ENCODE measurements at regions not wholly inside any gene's neighbourhood (a gene's known extent, or its start where the extent isn't known, plus 50 kb on each side); places are given as distances from the start of the nearest gene placed in this dataset.

DNA sequence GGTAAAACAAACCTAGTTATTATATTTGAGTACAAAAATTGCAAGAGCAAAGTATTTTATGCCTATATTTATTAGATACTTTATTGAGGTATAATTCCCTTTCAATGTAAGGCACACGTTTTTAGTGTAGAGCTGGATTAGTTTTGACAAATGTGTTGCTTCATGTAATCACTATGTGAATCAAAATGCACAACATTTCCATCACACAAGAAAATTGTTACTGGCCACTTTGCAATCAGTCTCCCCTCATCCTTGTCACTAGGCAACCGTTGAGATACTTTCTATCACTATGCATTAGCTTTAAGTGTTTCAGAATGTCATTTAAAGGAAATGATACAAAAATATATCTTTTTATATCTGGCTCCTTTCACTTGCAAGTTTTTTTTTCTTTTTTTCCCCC, 531.0 kb downstream of the CCER1 start:
- no peaks in the 10 kb centered on the region for H3K9me3 ChIP-seq
- 47 to 64% (median 53%) methylated on average over 2 of the region's 2 CpGs for WGBS, 5 donors
- intact Hi-C loops (cut with DNase I; ENCODE audit: low total_unique reads), result no loop called here
- H3K36me3 ChIP-seq, result no peaks in the 10 kb centered on the region
- H3K4me1 ChIP-seq, result no peaks in the 10 kb centered on the region
- H3K27me3 ChIP-seq, result no peaks in the 10 kb centered on the region
- no peak for TF ChIP-seq EP300 (IDR thresholded peaks at IDR 0.05)
- TF ChIP-seq POLR2AphosphoS5 (IDR thresholded peaks at IDR 0.05), result no peak
- TF ChIP-seq, protein P1, sequence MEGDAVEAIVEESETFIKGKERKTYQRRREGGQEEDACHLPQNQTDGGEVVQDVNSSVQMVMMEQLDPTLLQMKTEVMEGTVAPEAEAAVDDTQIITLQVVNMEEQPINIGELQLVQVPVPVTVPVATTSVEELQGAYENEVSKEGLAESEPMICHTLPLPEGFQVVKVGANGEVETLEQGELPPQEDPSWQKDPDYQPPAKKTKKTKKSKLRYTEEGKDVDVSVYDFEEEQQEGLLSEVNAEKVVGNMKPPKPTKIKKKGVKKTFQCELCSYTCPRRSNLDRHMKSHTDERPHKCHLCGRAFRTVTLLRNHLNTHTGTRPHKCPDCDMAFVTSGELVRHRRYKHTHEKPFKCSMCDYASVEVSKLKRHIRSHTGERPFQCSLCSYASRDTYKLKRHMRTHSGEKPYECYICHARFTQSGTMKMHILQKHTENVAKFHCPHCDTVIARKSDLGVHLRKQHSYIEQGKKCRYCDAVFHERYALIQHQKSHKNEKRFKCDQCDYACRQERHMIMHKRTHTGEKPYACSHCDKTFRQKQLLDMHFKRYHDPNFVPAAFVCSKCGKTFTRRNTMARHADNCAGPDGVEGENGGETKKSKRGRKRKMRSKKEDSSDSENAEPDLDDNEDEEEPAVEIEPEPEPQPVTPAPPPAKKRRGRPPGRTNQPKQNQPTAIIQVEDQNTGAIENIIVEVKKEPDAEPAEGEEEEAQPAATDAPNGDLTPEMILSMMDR (IDR thresholded peaks at IDR 0.05), result no peak
- TF ChIP-seq POLR2A (IDR thresholded peaks at IDR 0.05), result no peak
- DNase-seq, result peak in 1 of 2 donors; percentile 10
- H3K4me3 ChIP-seq, result no peak overlapping the region
- H3K27ac ChIP-seq, result no peak overlapping the region

DNA sequence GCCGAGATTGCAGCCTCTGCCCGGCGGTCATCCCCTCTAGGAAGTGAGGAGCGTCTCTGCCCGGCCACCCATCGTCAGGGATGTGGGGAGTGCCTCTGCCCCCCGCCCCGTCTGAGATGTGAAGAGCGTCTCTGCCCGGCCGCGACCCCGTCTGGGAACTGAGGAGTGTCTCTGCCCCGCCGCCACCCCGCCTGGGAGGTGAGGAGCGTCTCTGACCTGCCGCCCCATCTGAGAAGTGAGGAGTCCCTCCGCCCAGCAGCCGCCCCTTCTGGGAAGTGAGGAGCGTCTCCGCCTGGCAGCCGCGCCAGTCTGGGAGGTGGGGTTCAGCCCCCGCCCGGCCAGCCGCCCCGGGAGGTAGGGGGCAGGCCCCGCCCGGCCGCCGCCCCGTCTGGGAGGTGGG, 544.0 kb downstream of the CCER1 start:
- 88 to 99% (median 97%) methylated on average over 8 to 33 of the region's 33 CpGs for WGBS, 5 donors
- no peak overlapping the region for H3K27ac ChIP-seq
- TF ChIP-seq, protein P1 (IDR thresholded peaks at IDR 0.05), result no peak
- no peaks in the 10 kb centered on the region for H3K4me1 ChIP-seq
- intact Hi-C loops (cut with DNase I; ENCODE audit: low total_unique reads), result no loop called here
- H3K36me3 ChIP-seq, result no peaks in the 10 kb centered on the region
- H3K4me3 ChIP-seq, result no peak overlapping the region
- no peak for DNase-seq
- H3K27me3 ChIP-seq, result no peaks in the 10 kb centered on the region
- H3K9me3 ChIP-seq, result peaks cover 0 to 11% (median under 1%) of the 10 kb centered on the region in 4 donors

DNA sequence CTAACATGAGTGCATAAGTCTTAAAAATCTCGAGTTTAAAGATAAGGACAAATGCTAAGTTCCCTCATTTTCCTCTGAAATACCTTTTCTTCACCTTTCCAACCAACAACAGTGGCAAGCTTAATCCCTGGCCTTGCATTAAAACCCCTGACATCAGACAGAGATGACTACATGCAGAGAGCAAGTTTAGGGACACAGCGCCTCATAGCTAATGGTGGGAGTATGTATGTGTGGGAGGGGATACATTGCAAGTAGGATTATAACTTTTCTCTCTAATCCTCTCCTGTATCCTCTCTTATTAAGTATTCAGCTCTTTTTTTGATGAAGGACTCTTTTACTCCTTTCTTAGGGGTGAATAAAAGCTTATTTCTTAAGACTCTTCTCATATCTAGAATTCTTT, 547.1 kb downstream of the CCER1 start:
- Histone ChIP-seq H3K4me1 (no peaks in the 10 kb centered on the region), H3K36me3 (no peaks in the 10 kb centered on the region), H3K9me3 (peaks cover 0 to 7% (median 0%) of the 10 kb centered on the region in 4 donors), H3K27me3 (no peaks in the 10 kb centered on the region), H3K27ac (no peak overlapping the region), H3K4me3 (no peak overlapping the region)
- TF ChIP-seq POLR2A (IDR thresholded peaks at IDR 0.05) (no peak), EP300 (IDR thresholded peaks at IDR 0.05) (no peak)
- DNase-seq, result no peak
- WGBS, 5 donors, result 51 to 63% (median 55%) methylated on average over 2 of the region's 2 CpGs
- intact Hi-C loops (cut with DNase I; ENCODE audit: low total_unique reads), result no loop called here

DNA sequence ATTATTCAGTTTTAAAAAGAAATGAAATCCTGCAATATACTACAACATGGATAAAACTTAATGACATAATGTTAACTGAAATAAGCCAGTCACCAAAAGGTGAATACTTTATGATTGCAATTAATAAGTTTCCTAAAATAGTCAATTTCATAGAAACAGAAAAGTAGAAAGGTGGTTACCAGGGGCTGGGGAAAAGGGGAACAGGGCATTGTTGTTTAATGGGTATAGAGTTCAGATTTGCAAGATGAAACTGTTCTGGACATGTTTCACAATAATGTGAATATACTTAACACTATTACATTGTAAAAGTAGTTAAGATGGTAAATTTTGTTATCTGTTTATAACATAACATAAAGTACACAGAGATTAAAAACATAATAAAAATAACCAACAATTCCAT, 550.9 kb downstream of the CCER1 start:
- intact Hi-C loops (cut with DNase I; ENCODE audit: low total_unique reads), result no loop called here
- no peak overlapping the region for H3K4me3 ChIP-seq
- TF ChIP-seq POLR2A (IDR thresholded peaks at IDR 0.05) (no peak), EP300 (IDR thresholded peaks at IDR 0.05) (no peak), POLR2AphosphoS5 (IDR thresholded peaks at IDR 0.05) (no peak)
- TF ChIP-seq, protein P1 (IDR thresholded peaks at IDR 0.05), result no peak

DNA sequence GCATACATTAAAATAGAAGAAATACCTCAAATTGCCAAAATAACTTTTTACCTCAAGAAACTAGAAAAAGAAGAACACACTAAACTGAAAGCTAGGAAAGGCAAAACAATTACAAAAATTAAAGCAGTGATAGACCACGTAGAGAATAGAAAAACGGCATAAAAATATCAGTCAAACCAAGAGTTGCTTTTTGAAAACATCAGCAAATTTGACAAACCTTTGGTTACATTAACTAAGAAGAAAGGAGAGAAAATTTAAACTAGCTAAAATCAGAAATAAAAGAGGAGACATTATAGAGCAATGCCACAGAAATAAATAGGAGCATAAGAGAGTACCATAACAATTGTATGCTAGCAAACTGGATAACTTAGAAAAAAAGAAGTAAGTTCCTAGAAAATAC, 553.8 kb downstream of the CCER1 start:
- TF ChIP-seq EP300 (IDR thresholded peaks at IDR 0.05), result no peak
- TF ChIP-seq, protein P1 (IDR thresholded peaks at IDR 0.05), result no peak
- no peak for TF ChIP-seq POLR2A (IDR thresholded peaks at IDR 0.05)
- 84 to 94% (median 90%) methylated on average over 2 of the region's 2 CpGs for WGBS, 5 donors
- no peaks in the 10 kb centered on the region for H3K4me1 ChIP-seq

More for the DNA sequence above, 550.9 kb downstream of the CCER1 start:
- H3K36me3 ChIP-seq, result no peaks in the 10 kb centered on the region
- no peak for DNase-seq
- H3K27me3 ChIP-seq, result no peaks in the 10 kb centered on the region
- H3K4me1 ChIP-seq, result no peaks in the 10 kb centered on the region
- H3K9me3 ChIP-seq, result no peaks in the 10 kb centered on the region
- H3K27ac ChIP-seq, result no peak overlapping the region

More for the DNA sequence above, 553.8 kb downstream of the CCER1 start:
- Histone ChIP-seq H3K9me3 (peaks cover 0 to 19% (median 2%) of the 10 kb centered on the region in 4 donors), H3K27ac (no peak overlapping the region), H3K27me3 (no peaks in the 10 kb centered on the region), H3K4me3 (no peak overlapping the region), H3K36me3 (no peaks in the 10 kb centered on the region)
- intact Hi-C loops (cut with DNase I; ENCODE audit: low total_unique reads), result no loop called here
- DNase-seq, result no peak

Measured in stomach (tissue), 8 donors.